ENCODE measurements at regions not wholly inside any gene's neighbourhood (a gene's known extent, or its start where the extent isn't known, plus 50 kb on each side); places are given as distances from the start of the nearest gene placed in this dataset.

DNA sequence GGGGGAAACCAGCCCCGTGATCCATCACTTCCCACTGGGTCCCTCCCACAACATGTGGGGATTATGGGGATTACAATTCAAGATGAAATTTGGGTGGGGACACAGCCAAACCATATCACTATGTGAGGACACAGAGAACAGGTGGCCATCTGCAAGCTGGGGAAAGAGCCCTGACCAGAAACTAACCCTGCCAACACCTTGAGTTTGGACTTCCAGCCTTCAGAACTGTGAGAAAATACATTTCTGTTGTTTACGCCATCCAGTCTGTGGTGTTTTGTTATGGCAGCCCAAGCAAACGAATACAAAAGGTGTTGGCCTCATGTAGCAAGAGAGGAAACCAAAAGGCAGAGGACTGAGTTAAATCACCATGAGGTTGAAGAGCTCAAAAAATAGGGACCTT is 169.9 kb upstream of the TENM3 start:
- ATAC-seq (no peak), FAIRE-seq (no peak), DNase-seq (ENCODE audit: low spot score) (no peak)
- CTCF ChIA-PET (ENCODE audit: low intra/inter-chr PET ratio, low total read pairs), result no interaction called here
- no peak overlapping the region for H3K27ac ChIP-seq (ENCODE audit: extremely low read length, insufficient read depth, low read length)
- no peak overlapping the region for H3K9ac ChIP-seq (ENCODE audit: insufficient read depth, low read depth, low read length)
- POLR2A ChIA-PET, result no interaction called here
- WGBS (ENCODE audit: low lambda C conversion rate), result 3% methylated on average over 3 of the region's 3 CpGs
- TF ChIP-seq ZSCAN31 (CRISPR knock-in tag; IDR thresholded peaks at IDR 0.05; ENCODE audit: low read depth), result no peak
- H3K4me3 ChIP-seq (replicated peaks in 1 of 3; ENCODE audit: insufficient read depth in 1 of 3, low read depth in 2 of 3, low read length in 3 of 3), result no peak overlapping the region
- H3K36me3 ChIP-seq (replicated peaks in 1 of 2; ENCODE audit: control insufficient read depth in 1 of 2, insufficient read depth in 2 of 2, low read length in 2 of 2), result no peaks in the 10 kb centered on the region
- no peaks in the 10 kb centered on the region for H3K4me1 ChIP-seq (ENCODE audit: insufficient read depth, low read length)
- H3K27me3 ChIP-seq (ENCODE audit: control insufficient read depth in 1 of 2, insufficient read depth in 2 of 2, low read length in 2 of 2), result no peaks in the 10 kb centered on the region
- no peaks in the 10 kb centered on the region for H4K20me1 ChIP-seq (ENCODE audit: insufficient read depth, low read length)
- BruUV-seq (replicated peaks), result no TSS peak
- H3K4me2 ChIP-seq (ENCODE audit: low read depth, low read length), result no peak overlapping the region
- in situ Hi-C loops (cut with HindIII; ENCODE audit: extremely low pct_ligation_motif_present, low pct_unique_long_range_greater_than_20kb) (no loop called here), intact Hi-C loops (cut with micrococcal nuclease; ENCODE audit: unreplicated experiment) (no loop called here)
- H2AFZ ChIP-seq (ENCODE audit: low read length), result no peak overlapping the region
- no peaks in the 10 kb centered on the region for H3K79me2 ChIP-seq (ENCODE audit: insufficient read depth, low read length)
- no peaks in the 10 kb centered on the region for H3K9me3 ChIP-seq (ENCODE audit: low read length)

GRCh38 chr4:182074139-182074538 is 169.1 kb upstream of the TENM3 start:
- no peak overlapping the region for H2AFZ ChIP-seq (ENCODE audit: low read length)
- no peaks in the 10 kb centered on the region for H3K27me3 ChIP-seq (ENCODE audit: control insufficient read depth in 1 of 2, insufficient read depth in 2 of 2, low read length in 2 of 2)
- intact Hi-C loops (cut with micrococcal nuclease; ENCODE audit: unreplicated experiment) (no loop called here), in situ Hi-C loops (cut with HindIII; ENCODE audit: extremely low pct_ligation_motif_present, low pct_unique_long_range_greater_than_20kb) (no loop called here)
- no peak overlapping the region for H3K4me2 ChIP-seq (ENCODE audit: low read depth, low read length)
- H3K36me3 ChIP-seq (replicated peaks in 1 of 2; ENCODE audit: control insufficient read depth in 1 of 2, insufficient read depth in 2 of 2, low read length in 2 of 2), result no peaks in the 10 kb centered on the region
- no peaks in the 10 kb centered on the region for H3K79me2 ChIP-seq (ENCODE audit: insufficient read depth, low read length)
- ChIA-PET CTCF (ENCODE audit: low intra/inter-chr PET ratio, low total read pairs) (no interaction called here), POLR2A (no interaction called here)
- no peak overlapping the region for H3K4me3 ChIP-seq (replicated peaks in 1 of 3; ENCODE audit: insufficient read depth in 1 of 3, low read depth in 2 of 3, low read length in 3 of 3)
- DNase-seq (ENCODE audit: low spot score) (no peak), ATAC-seq (no peak), FAIRE-seq (no peak)
- no peak overlapping the region for H3K9ac ChIP-seq (ENCODE audit: insufficient read depth, low read depth, low read length)
- TF ChIP-seq ZNF607 (CRISPR knock-in tag; IDR thresholded peaks at IDR 0.05; ENCODE audit: borderline replicate concordance) (no peak), SNRNP70 (IDR thresholded peaks at IDR 0.05; ENCODE audit: low read depth, low read length) (no peak), TEF (CRISPR knock-in tag; IDR thresholded peaks at IDR 0.05) (no peak), ZNF7 (CRISPR knock-in tag; IDR thresholded peaks at IDR 0.05) (no peak), ZNF83 (CRISPR knock-in tag; IDR thresholded peaks at IDR 0.05; ENCODE audit: borderline replicate concordance) (no peak)
- TF ChIP-seq, protein P1, sequence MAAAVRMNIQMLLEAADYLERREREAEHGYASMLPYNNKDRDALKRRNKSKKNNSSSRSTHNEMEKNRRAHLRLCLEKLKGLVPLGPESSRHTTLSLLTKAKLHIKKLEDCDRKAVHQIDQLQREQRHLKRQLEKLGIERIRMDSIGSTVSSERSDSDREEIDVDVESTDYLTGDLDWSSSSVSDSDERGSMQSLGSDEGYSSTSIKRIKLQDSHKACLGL (CRISPR knock-in tag; IDR thresholded peaks at IDR 0.05), result no peak
- H4K20me1 ChIP-seq (ENCODE audit: insufficient read depth, low read length), result no peaks in the 10 kb centered on the region
- no peaks in the 10 kb centered on the region for H3K9me3 ChIP-seq (ENCODE audit: low read length)
- no TSS peak for BruUV-seq (replicated peaks)
- no peaks in the 10 kb centered on the region for H3K4me1 ChIP-seq (ENCODE audit: insufficient read depth, low read length)
- WGBS (ENCODE audit: low lambda C conversion rate), result 3% methylated on average over 3 of the region's 3 CpGs
- no peak overlapping the region for H3K27ac ChIP-seq (ENCODE audit: extremely low read length, insufficient read depth, low read length)

Data from HepG2 (cell line).